ENCODE measurements at regions not wholly inside any gene's neighbourhood (a gene's known extent, or its start where the extent isn't known, plus 50 kb on each side); places are given as distances from the start of the nearest gene placed in this dataset.

DNA sequence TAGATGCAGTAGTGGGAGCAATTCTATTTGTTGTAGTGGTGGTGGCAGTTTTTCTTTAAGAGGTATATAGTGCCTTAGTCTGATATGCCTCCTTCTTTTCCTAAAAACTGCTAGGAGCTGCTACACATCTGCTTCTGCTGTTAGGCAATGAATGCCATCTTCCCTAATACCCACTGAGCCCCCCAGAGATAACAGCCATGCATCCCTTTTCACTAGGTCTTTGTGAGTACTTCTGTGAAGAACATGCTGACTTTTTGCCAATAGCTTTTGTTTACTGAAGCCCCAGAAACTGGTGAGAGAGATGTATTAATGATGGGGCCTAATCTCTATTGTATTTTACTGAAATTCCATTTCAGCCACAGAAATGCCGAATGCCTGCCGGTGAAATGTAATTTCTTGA is 92.6 kb upstream of the CHL1 start:
- TF ChIP-seq FOXM1 (IDR thresholded peaks at IDR 0.05; ENCODE audit: borderline replicate concordance, low read depth) = no peak
- TF ChIP-seq TAF1 (IDR thresholded peaks at IDR 0.05; ENCODE audit: low read depth) = no peak
- TF ChIP-seq, protein P1, sequence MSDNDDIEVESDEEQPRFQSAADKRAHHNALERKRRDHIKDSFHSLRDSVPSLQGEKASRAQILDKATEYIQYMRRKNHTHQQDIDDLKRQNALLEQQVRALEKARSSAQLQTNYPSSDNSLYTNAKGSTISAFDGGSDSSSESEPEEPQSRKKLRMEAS (IDR thresholded peaks at IDR 0.05) = no peak
- TF ChIP-seq ZBTB7A (IDR thresholded peaks at IDR 0.05; ENCODE audit: low read depth) = no peak
- no peak for TF ChIP-seq NFIC (IDR thresholded peaks at IDR 0.05)
- TF ChIP-seq, protein P2, sequence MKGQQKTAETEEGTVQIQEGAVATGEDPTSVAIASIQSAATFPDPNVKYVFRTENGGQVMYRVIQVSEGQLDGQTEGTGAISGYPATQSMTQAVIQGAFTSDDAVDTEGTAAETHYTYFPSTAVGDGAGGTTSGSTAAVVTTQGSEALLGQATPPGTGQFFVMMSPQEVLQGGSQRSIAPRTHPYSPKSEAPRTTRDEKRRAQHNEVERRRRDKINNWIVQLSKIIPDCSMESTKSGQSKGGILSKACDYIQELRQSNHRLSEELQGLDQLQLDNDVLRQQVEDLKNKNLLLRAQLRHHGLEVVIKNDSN (IDR thresholded peaks at IDR 0.05) = no peak
- TF ChIP-seq CREB1 (IDR thresholded peaks at IDR 0.05; ENCODE audit: low read depth) = no peak
- TF ChIP-seq EGR1 (IDR thresholded peaks at IDR 0.05) = no peak

DNA sequence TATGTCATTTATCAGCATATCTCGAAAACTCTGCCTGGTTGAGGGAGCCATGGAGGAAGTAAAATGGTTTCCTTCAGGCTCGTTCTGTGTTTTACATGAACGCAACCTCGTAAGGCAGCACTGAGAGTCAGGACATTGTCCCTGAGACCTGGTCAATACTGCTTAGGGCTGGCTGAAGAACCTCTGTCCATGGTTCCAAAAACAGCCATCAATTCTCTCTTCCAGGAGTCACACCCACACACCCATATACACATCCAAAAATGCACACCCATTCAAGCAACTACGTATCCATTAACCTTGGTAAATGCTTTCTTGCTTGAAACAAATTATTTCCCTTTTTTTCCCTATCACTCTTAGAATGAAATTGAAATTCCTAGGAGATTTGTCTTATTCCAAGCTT is 91.0 kb upstream of the CHL1 start:
- no peak for TF ChIP-seq EP300 (IDR thresholded peaks at IDR 0.05; ENCODE audit: borderline replicate concordance)
- TF ChIP-seq, protein P3, sequence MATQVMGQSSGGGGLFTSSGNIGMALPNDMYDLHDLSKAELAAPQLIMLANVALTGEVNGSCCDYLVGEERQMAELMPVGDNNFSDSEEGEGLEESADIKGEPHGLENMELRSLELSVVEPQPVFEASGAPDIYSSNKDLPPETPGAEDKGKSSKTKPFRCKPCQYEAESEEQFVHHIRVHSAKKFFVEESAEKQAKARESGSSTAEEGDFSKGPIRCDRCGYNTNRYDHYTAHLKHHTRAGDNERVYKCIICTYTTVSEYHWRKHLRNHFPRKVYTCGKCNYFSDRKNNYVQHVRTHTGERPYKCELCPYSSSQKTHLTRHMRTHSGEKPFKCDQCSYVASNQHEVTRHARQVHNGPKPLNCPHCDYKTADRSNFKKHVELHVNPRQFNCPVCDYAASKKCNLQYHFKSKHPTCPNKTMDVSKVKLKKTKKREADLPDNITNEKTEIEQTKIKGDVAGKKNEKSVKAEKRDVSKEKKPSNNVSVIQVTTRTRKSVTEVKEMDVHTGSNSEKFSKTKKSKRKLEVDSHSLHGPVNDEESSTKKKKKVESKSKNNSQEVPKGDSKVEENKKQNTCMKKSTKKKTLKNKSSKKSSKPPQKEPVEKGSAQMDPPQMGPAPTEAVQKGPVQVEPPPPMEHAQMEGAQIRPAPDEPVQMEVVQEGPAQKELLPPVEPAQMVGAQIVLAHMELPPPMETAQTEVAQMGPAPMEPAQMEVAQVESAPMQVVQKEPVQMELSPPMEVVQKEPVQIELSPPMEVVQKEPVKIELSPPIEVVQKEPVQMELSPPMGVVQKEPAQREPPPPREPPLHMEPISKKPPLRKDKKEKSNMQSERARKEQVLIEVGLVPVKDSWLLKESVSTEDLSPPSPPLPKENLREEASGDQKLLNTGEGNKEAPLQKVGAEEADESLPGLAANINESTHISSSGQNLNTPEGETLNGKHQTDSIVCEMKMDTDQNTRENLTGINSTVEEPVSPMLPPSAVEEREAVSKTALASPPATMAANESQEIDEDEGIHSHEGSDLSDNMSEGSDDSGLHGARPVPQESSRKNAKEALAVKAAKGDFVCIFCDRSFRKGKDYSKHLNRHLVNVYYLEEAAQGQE (IDR thresholded peaks at IDR 0.05; ENCODE audit: low read depth) = peak; percentile 50; the same call in 1 of the 2 replicates

DNA sequence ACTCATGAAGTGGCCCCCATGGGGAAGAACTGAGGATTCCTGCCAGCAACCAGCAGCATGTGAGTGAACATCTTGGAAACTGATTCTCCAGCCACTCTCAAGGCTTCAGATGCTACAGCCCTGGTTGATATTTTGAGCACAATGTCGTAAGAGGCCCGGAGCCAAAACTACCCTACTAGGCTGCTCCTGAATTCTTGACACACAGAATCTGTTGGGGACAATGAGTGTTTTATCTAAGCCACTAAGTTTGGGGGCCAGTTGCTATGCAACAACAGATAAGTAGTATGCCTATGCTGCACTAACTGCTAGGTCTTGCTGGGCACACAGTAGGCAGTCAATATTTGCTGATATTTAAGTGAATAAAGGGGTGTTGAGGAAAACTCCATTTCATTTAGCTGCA is 89.9 kb upstream of the CHL1 start:
- TF ChIP-seq TAF1 (IDR thresholded peaks at IDR 0.05; ENCODE audit: low read depth) (no peak), CREB1 (IDR thresholded peaks at IDR 0.05; ENCODE audit: low read depth) (no peak), TCF12 (IDR thresholded peaks at IDR 0.05; ENCODE audit: low read depth) (no peak), FOXM1 (IDR thresholded peaks at IDR 0.05; ENCODE audit: borderline replicate concordance, low read depth) (no peak), CEBPB (IDR thresholded peaks at IDR 0.05) (no peak), RAD21 (IDR thresholded peaks at IDR 0.05; ENCODE audit: low read depth) (no peak), ZBTB7A (IDR thresholded peaks at IDR 0.05; ENCODE audit: low read depth) (no peak), EGR1 (IDR thresholded peaks at IDR 0.05) (no peak), NFIC (IDR thresholded peaks at IDR 0.05) (no peak), TEAD4 (IDR thresholded peaks at IDR 0.05) (no peak), YY1 (IDR thresholded peaks at IDR 0.05; ENCODE audit: low read depth) (no peak), EP300 (IDR thresholded peaks at IDR 0.05; ENCODE audit: borderline replicate concordance) (no peak)
- TF ChIP-seq, protein P2 (IDR thresholded peaks at IDR 0.05) = no peak
- TF ChIP-seq, protein P1 (IDR thresholded peaks at IDR 0.05) = no peak
- TF ChIP-seq, protein P3 (IDR thresholded peaks at IDR 0.05; ENCODE audit: low read depth) = no peak

DNA sequence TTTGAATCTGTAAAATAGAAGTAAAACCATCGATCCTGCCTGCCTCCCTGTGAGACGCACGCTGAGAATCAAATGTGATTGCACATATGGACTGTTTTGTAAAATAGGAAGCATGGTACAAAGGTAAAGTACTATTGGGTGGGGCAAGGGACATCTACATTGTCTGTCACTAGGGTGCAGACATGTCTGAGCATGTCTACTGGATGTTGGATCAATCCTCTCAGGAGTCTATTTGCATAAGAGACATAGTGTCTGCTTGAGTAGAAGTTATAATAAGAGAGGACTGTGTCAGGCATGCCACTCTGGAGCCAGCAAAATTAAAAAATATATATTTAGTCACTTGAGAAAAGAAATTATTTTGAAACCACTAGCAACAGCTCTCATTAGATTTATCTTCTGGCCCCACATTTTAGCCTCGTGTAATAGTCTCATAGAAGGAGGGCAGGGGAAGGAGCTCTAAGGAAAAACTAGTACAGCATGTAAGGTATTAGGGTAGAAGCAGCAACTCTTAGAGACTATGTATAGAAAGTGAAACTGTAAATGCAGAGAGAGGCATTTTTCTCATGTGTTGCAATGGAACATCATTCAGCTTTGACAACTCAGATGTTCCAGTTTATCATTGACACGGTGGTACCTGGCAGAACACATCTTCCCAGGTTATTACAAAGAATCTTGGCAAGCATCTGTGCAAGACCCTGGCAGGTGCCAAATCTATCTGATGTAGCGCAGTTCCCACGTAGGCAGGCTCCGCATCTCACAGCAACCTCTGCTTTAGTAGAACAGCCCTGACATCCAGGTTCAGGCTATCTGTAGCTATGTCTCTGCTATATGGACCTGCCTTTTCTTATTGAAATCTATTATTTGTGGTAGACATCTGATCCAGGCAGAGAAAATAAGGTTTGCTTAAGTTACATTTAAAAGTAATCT is 85.2 kb upstream of the CHL1 start:
- TF ChIP-seq CEBPB (IDR thresholded peaks at IDR 0.05) (no peak), TAF1 (IDR thresholded peaks at IDR 0.05; ENCODE audit: low read depth) (no peak), NFIC (IDR thresholded peaks at IDR 0.05) (no peak), TEAD4 (IDR thresholded peaks at IDR 0.05) (no peak), TCF12 (IDR thresholded peaks at IDR 0.05; ENCODE audit: low read depth) (no peak), EGR1 (IDR thresholded peaks at IDR 0.05) (no peak)
- TF ChIP-seq, protein P2 (IDR thresholded peaks at IDR 0.05) = no peak
- TF ChIP-seq, protein P1 (IDR thresholded peaks at IDR 0.05) = no peak

DNA sequence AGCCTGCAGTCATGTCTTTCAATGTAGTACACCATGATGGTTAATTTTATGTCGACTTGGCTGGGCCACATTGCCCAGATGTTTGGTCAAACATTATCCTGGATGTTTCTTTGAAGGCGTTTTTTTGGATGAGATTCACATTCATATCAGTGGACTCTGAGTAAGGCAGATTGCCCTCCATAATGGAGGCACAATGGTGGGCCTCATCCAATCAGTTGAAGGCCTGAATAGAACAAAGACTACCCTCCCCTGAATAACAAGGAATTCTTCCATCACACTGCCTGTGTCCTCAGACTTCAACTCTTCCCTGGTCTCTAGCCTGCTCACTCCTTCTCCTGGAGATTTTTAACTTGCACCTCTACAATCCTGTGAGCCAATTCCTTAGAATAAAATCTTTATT is 83.8 kb upstream of the CHL1 start:
- TF ChIP-seq, protein P3 (IDR thresholded peaks at IDR 0.05; ENCODE audit: low read depth) = no peak
- no peak for TF ChIP-seq EGR1 (IDR thresholded peaks at IDR 0.05)
- no peak for TF ChIP-seq CREB1 (IDR thresholded peaks at IDR 0.05; ENCODE audit: low read depth)
- no peak for TF ChIP-seq EP300 (IDR thresholded peaks at IDR 0.05; ENCODE audit: borderline replicate concordance)
- TF ChIP-seq TEAD4 (IDR thresholded peaks at IDR 0.05) = no peak
- TF ChIP-seq, protein P2 (IDR thresholded peaks at IDR 0.05) = no peak
- no peak for TF ChIP-seq YY1 (IDR thresholded peaks at IDR 0.05; ENCODE audit: low read depth)
- no peak for TF ChIP-seq RAD21 (IDR thresholded peaks at IDR 0.05; ENCODE audit: low read depth)
- TF ChIP-seq ZBTB7A (IDR thresholded peaks at IDR 0.05; ENCODE audit: low read depth) = no peak
- no peak for TF ChIP-seq CEBPB (IDR thresholded peaks at IDR 0.05)
- TF ChIP-seq NFIC (IDR thresholded peaks at IDR 0.05) = no peak
- TF ChIP-seq, protein P1 (IDR thresholded peaks at IDR 0.05) = no peak
- TF ChIP-seq TAF1 (IDR thresholded peaks at IDR 0.05; ENCODE audit: low read depth) = no peak
- TF ChIP-seq TCF12 (IDR thresholded peaks at IDR 0.05; ENCODE audit: low read depth) = no peak
- TF ChIP-seq FOXM1 (IDR thresholded peaks at IDR 0.05; ENCODE audit: borderline replicate concordance, low read depth) = no peak

Measured in Ishikawa (cell line).